Mammary epithelial cell (primary cell): ENCODE measurements at regions not wholly inside any gene's neighbourhood (a gene's known extent, or its start where the extent isn't known, plus 50 kb on each side); places are given as distances from the start of the nearest gene placed in this dataset.

ENCODE experiments used
- EZH2 ChIP-seq: IDR thresholded peaks from 2 replicates; pipeline ENCODE4 v1.6.1; 2012; ENCODE audit warnings: low read length, inconsistent platforms, borderline replicate concordance
- TF ChIP-seq, protein P1 (sequence below), 2 donors: IDR thresholded peaks in 1 of 2; conservative IDR thresholded peaks in 1 of 2; 2 replicates each; pipeline ENCODE4 v1.5.1; 2011 to 2012; ENCODE audit warnings: inconsistent platforms in 2 of 2, low read length in 2 of 2, mild to moderate bottlenecking in 2 of 2, control low read depth in 1 of 2, low read depth in 1 of 2; ENCODE audit not compliant: insufficient read depth in 1 of 2; ENCODE audit errors: extremely low read depth in 1 of 2

DNA sequence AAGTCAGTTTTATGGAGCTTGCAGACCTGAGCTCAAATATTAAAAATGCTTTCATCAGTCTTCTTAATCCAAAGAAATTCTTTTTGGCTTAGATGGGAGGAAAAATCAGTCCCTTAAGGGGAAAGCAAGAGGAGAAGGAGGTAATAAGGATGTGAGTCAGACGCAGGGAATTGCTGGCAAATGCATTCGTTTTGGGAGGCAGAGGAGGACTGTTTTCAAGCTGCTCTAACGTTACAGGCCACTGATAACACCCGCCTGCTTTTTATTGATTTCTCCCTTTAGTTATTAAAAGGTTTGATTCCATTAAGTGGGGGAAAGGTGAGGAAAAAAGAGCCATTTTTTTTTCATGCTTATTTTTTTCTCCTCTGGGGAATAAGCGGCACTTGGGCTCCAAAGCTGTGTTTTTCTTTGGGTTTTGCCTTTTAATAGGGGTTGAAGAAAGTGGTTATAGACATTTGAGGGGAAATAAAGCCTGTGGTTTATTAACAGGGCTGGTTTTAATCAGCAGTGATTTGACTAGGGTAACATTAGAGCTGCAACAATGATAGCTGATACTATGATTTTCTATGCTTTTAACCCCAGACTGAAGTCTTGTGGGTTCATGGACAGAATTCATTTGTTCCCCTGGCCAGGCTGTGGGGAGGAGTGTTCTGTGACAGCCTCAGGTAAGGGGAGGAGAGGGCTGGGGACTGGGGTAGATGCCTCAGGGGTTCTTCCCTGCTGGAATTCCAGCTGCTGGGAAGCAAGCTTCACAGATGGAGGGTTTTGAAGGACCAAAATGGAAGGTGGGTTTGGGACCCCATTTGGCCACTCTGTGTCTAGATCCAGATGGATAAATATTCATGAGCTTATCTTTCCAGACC lies 225.2 kb downstream of the GAS1 start:
- TF ChIP-seq, protein P1, sequence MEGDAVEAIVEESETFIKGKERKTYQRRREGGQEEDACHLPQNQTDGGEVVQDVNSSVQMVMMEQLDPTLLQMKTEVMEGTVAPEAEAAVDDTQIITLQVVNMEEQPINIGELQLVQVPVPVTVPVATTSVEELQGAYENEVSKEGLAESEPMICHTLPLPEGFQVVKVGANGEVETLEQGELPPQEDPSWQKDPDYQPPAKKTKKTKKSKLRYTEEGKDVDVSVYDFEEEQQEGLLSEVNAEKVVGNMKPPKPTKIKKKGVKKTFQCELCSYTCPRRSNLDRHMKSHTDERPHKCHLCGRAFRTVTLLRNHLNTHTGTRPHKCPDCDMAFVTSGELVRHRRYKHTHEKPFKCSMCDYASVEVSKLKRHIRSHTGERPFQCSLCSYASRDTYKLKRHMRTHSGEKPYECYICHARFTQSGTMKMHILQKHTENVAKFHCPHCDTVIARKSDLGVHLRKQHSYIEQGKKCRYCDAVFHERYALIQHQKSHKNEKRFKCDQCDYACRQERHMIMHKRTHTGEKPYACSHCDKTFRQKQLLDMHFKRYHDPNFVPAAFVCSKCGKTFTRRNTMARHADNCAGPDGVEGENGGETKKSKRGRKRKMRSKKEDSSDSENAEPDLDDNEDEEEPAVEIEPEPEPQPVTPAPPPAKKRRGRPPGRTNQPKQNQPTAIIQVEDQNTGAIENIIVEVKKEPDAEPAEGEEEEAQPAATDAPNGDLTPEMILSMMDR (conservative IDR thresholded peaks at IDR 0.05 in 1 of 2, IDR thresholded peaks at IDR 0.05 in 1 of 2; ENCODE audit: extremely low read depth in 1 of 2, insufficient read depth in 1 of 2, low read depth in 1 of 2, low read length in 2 of 2) = no peak
- no peak for TF ChIP-seq EZH2
